ENCODE measurements at regions not wholly inside any gene's neighbourhood (a gene's known extent, or its start where the extent isn't known, plus 50 kb on each side); places are given as distances from the start of the nearest gene placed in this dataset.

DNA sequence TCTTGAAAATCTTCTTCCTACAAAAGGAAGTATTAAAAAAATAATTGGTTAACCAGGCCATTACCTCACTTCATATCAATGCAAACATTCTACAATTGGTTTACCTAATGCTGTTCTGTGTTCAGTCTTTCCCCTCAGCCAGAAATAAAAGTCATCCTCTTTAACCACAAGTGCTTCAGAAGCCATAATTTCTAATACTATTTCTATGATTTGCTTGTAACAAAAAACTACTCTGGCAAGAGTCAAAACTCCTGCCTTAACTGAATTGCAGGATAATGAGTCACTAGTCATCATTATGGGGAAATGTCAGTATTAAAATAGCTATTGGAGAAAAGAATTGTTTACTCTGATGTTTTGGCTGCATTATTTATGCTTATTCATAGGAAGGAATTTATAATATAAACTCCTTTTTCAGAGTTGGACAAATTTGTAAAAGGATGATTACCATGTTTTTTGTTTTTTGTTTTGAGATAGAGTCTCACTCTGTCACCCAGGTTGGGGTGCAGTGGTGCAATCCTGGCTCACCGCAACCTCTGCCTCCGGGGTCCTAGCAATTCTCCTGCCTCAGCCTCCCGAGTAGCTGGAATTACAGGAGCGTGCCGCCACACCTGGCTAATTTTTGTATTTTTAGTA lies 55.5 kb upstream of the ODAD2 start:
- no peak for TF ChIP-seq EZH2 (IDR thresholded peaks at IDR 0.05; ENCODE audit: borderline replicate concordance, low read depth, low read length, poor library complexity, severe bottlenecking)
- TF ChIP-seq CTCF (conservative IDR thresholded peaks at IDR 0.05; ENCODE audit: low read depth, low read length) = no peak
